ENCODE measurements at regions not wholly inside any gene's neighbourhood (a gene's known extent, or its start where the extent isn't known, plus 50 kb on each side); places are given as distances from the start of the nearest gene placed in this dataset.

GRCh38 chr5:104186510-104186909, 623.9 kb upstream of the NUDT12 start:
- no peak for TF ChIP-seq EZH2 (IDR thresholded peaks at IDR 0.05)
- TF ChIP-seq POLR2AphosphoS5 (IDR thresholded peaks at IDR 0.05; ENCODE audit: borderline replicate concordance, low read depth, low read length), result no peak

Measured in SK-N-MC (cell line).